ENCODE measurements at regions not wholly inside any gene's neighbourhood (a gene's known extent, or its start where the extent isn't known, plus 50 kb on each side); places are given as distances from the start of the nearest gene placed in this dataset.

GRCh38 chr3:166362698-166363097 lies 525.5 kb upstream of the BCHE start:
- Histone ChIP-seq H3K4me2 (replicated peaks; ENCODE audit: low read depth, low read length, poor library complexity, severe bottlenecking) (no peak overlapping the region), H3K4me3 (ENCODE audit: control extremely low read depth in 1 of 5, extremely low read depth in 1 of 5, insufficient read depth in 1 of 5, low read depth in 2 of 5, low read length in 4 of 5) (no peak overlapping the region), H3K36me3 (replicated peaks in 1 of 2; ENCODE audit: control extremely low read depth in 1 of 2, control insufficient read depth in 1 of 2, extremely low read depth in 1 of 2, insufficient read depth in 2 of 2, low read length in 1 of 2) (no peaks in the 10 kb centered on the region), H3K27me3 (replicated peaks in 1 of 4; ENCODE audit: control extremely low read depth in 1 of 4, control insufficient read depth in 3 of 4, insufficient read depth in 4 of 4, low read length in 3 of 4) (no peaks in the 10 kb centered on the region), H3K9ac (ENCODE audit: low read length) (no peak overlapping the region), H3K27ac (ENCODE audit: low read length in 2 of 2) (no peak overlapping the region), H2AFZ (ENCODE audit: insufficient read depth, low read depth, low read length, poor library complexity, severe bottlenecking) (no peak overlapping the region), H3K4me1 (ENCODE audit: control insufficient read depth in 2 of 2, insufficient read depth in 2 of 2, low read length in 2 of 2) (no peaks in the 10 kb centered on the region), H3K79me2 (ENCODE audit: control insufficient read depth, insufficient read depth, low read length) (no peaks in the 10 kb centered on the region), H3K9me3 (ENCODE audit: control extremely low read depth in 1 of 3, control insufficient read depth in 2 of 3, insufficient read depth in 1 of 3, low read length in 2 of 3) (no peaks in the 10 kb centered on the region), H4K20me1 (ENCODE audit: control insufficient read depth, insufficient read depth, low read length, poor library complexity, severe bottlenecking) (no peaks in the 10 kb centered on the region)
- POLR2A ChIA-PET: no interaction called here
- Mint-ChIP-seq H3K27me3 (no peaks in the 10 kb centered on the region), H3K9me3 (ENCODE audit: insufficient read depth) (no peaks in the 10 kb centered on the region), H3K27ac (no peak overlapping the region), H3K4me1 (no peaks in the 10 kb centered on the region), H3K4me3 (no peak overlapping the region)
- CTCF ChIA-PET: no interaction called here
- intact Hi-C loops (cut with micrococcal nuclease): no loop called here
- WGBS (ENCODE audit: insufficient coverage): no CpG with 5 or more reads among the region's 2 CpGs
- ATAC-seq (ENCODE audit: low read depth) (no peak), DNase-seq (no peak)
- no peak for TF ChIP-seq CTCF (IDR thresholded peaks at IDR 0.05)
- no peak for TF ChIP-seq EZH2 (IDR thresholded peaks at IDR 0.05; ENCODE audit: borderline replicate concordance, insufficient read depth, low read depth, low read length, poor library complexity, severe bottlenecking)

- ChIA-PET CTCF (no interaction called here), POLR2A (no interaction called here)
- H3K4me1 Mint-ChIP-seq: no peaks in the 10 kb centered on the region
- no peaks in the 10 kb centered on the region for H3K79me2 ChIP-seq (ENCODE audit: control insufficient read depth, insufficient read depth, low read length)
- H3K4me2 ChIP-seq (replicated peaks; ENCODE audit: low read depth, low read length, poor library complexity, severe bottlenecking): no peak overlapping the region
- no peak overlapping the region for H2AFZ ChIP-seq (ENCODE audit: insufficient read depth, low read depth, low read length, poor library complexity, severe bottlenecking)
- no peak overlapping the region for H3K9ac ChIP-seq (ENCODE audit: low read length)
- DNase-seq: no peak
- H3K27ac Mint-ChIP-seq: no peak overlapping the region
- H3K4me3 Mint-ChIP-seq: no peak overlapping the region
- no peaks in the 10 kb centered on the region for H4K20me1 ChIP-seq (ENCODE audit: control insufficient read depth, insufficient read depth, low read length, poor library complexity, severe bottlenecking)
- H3K4me1 ChIP-seq (ENCODE audit: control insufficient read depth in 2 of 2, insufficient read depth in 2 of 2, low read length in 2 of 2): no peaks in the 10 kb centered on the region
- no peak for TF ChIP-seq CTCF (IDR thresholded peaks at IDR 0.05)
- no peak for TF ChIP-seq EZH2 (IDR thresholded peaks at IDR 0.05; ENCODE audit: borderline replicate concordance, insufficient read depth, low read depth, low read length, poor library complexity, severe bottlenecking)
- H3K9me3 ChIP-seq (ENCODE audit: control extremely low read depth in 1 of 3, control insufficient read depth in 2 of 3, insufficient read depth in 1 of 3, low read length in 2 of 3): no peaks in the 10 kb centered on the region
- intact Hi-C loops (cut with micrococcal nuclease): no loop called here
- H3K36me3 ChIP-seq (replicated peaks in 1 of 2; ENCODE audit: control extremely low read depth in 1 of 2, control insufficient read depth in 1 of 2, extremely low read depth in 1 of 2, insufficient read depth in 2 of 2, low read length in 1 of 2): no peaks in the 10 kb centered on the region
- H3K27me3 ChIP-seq (replicated peaks in 1 of 4; ENCODE audit: control extremely low read depth in 1 of 4, control insufficient read depth in 3 of 4, insufficient read depth in 4 of 4, low read length in 3 of 4): no peaks in the 10 kb centered on the region
- H3K4me3 ChIP-seq (ENCODE audit: control extremely low read depth in 1 of 5, extremely low read depth in 1 of 5, insufficient read depth in 1 of 5, low read depth in 2 of 5, low read length in 4 of 5): no peak overlapping the region
- H3K9me3 Mint-ChIP-seq (ENCODE audit: insufficient read depth): no peaks in the 10 kb centered on the region
- H3K27me3 Mint-ChIP-seq: no peaks in the 10 kb centered on the region
- H3K27ac ChIP-seq (ENCODE audit: low read length in 2 of 2): no peak overlapping the region
- no peak for ATAC-seq (ENCODE audit: low read depth)
Measured at GRCh38 chr3:166360720-166361119, 523.5 kb upstream of the BCHE start.
